AML-193 (cell line): ENCODE measurements at regions not wholly inside any gene's neighbourhood (a gene's known extent, or its start where the extent isn't known, plus 50 kb on each side); places are given as distances from the start of the nearest gene placed in this dataset.
A peak's percentile ranks its signal among the peaks of the same experiment; 100 is the strongest.

Experiments
- DNase-seq, 2 experiments: peaks; one replicate each; lab custom pipeline; 2025; lab: John Stamatoyannopoulos, UW

GRCh38 chr7:30212701-30213111 is 71.7 kb upstream of the ZNRF2 start:
- no peak for DNase-seq

- DNase-seq = no peak
Observed at GRCh38 chr7:30213637-30214036, 70.8 kb upstream of the ZNRF2 start.

GRCh38 chr7:30214651-30215137 is 69.7 kb upstream of the ZNRF2 start:
- DNase-seq = no peak

- no peak for DNase-seq
Observed at GRCh38 chr7:30221764-30222163, 62.6 kb upstream of the ZNRF2 start.

- no peak for DNase-seq
Observed at GRCh38 chr7:30222515-30223215, 61.7 kb upstream of the ZNRF2 start.

- DNase-seq = no peak
Observed at GRCh38 chr7:30223896-30224295, 60.5 kb upstream of the ZNRF2 start.

- DNase-seq = peak; percentile 74 to 84
Observed at GRCh38 chr7:30224511-30225062, 59.8 kb upstream of the ZNRF2 start.

- peak; percentile 90 to 91 for DNase-seq
Observed at GRCh38 chr7:30225863-30226613, 58.4 kb upstream of the ZNRF2 start.

GRCh38 chr7:30226614-30227268 is 57.7 kb upstream of the ZNRF2 start:
- no peak for DNase-seq

GRCh38 chr7:30231271-30231670 is 53.1 kb upstream of the ZNRF2 start:
- no peak for DNase-seq

- no peak for DNase-seq
Observed at GRCh38 chr7:30232391-30232790, 52.0 kb upstream of the ZNRF2 start.
